Esophagus squamous epithelium (tissue), 5 donors: ENCODE measurements at regions not wholly inside any gene's neighbourhood (a gene's known extent, or its start where the extent isn't known, plus 50 kb on each side); places are given as distances from the start of the nearest gene placed in this dataset.

Experiments used
- DNase-seq: peaks from one replicate; lab custom pipeline; 2025; lab: John Stamatoyannopoulos, UW
- H3K27ac ChIP-seq, 4 donors: fragments of 200-600 bp; sonication (generic); one replicate each; pipeline ENCODE4 v1.5.1; 2016 to 2019; ENCODE audit warnings: mild to moderate bottlenecking in 1 of 4
- H3K27me3 ChIP-seq, 4 donors: fragments of 200-600 bp; sonication (generic); 1 replicate in 3 of 4; 2 replicates in 1 of 4; pipeline versions ENCODE4 v1.5.1 to v1.6.0; 2017 to 2021; ENCODE audit warnings: antibody characterized with exemption in 1 of 4
- H3K36me3 ChIP-seq, 3 donors: fragments of 200-600 bp; sonication (generic); one replicate each; pipeline ENCODE4 v1.5.1; 2016 to 2019
- H3K4me1 ChIP-seq, 3 donors: fragments of 200-600 bp; sonication (generic); one replicate each; pipeline ENCODE4 v1.5.1; 2017 to 2019
- H3K4me3 ChIP-seq, 4 donors: fragments of 200-600 bp; sonication (generic); 1 replicate in 3 of 4; 2 replicates in 1 of 4; pipeline ENCODE4 v1.5.1; 2016 to 2019; ENCODE audit warnings: mild to moderate bottlenecking in 2 of 4, moderate library complexity in 1 of 4
- H3K9me3 ChIP-seq, 3 donors: fragments of 200-600 bp; sonication (generic); one replicate each; pipeline ENCODE4 v1.5.1; 2016 to 2019
- POLR2A ChIP-seq, 4 donors: fragments of 450-650 bp; IDR thresholded peaks; one replicate each; pipeline ENCODE4 v1.6.1; 2017; ENCODE audit warnings: antibody characterized with exemption in 4 of 4, mild to moderate bottlenecking in 4 of 4, moderate library complexity in 3 of 4
- WGBS, 2 donors: methylation state at CpG; one replicate each; pipeline ENCODE4 v1.1.5; 2018; 5-methylcytosine and 5-hydroxymethylcytosine counted together
- intact Hi-C: fragments of 100-400 bp; cut with DNase I; formaldehyde crosslinking; loops from one replicate; pipeline ENCODE4 v1.15.0; 2022
- TF ChIP-seq, protein P1 (sequence below), 6 experiments: fragments of 450-650 bp in 4 of 6; fragments of 200-600 bp in 2 of 6; sonication (generic) in 2 of 6; IDR thresholded peaks; one replicate each; pipeline ENCODE4 v1.5.1; 2016 to 2019; ENCODE audit warnings: antibody characterized with exemption in 6 of 6, mild to moderate bottlenecking in 4 of 6, moderate library complexity in 4 of 6
- donor health status: DM: yes; HTN: yes; CAD: no.

DNA sequence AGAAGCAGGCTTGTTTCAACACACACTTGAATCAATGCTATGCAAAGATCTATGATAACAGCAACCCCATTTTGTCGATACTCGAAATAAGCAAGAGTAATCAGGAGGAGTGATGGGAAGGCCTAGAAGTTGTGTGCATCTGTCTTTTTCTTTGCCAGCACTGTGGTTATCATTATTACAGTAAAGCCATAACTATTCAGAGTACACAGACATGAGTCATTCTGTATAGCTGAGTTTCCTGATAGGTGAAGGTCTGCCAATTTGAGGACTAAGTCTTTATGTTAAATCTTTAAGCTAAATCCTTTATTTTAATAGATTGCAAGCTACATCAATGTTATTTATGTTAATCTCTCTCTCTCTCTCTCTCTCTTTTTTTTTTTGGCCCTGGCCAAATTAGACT, 1344.4 kb upstream of the CELF4 start:
- WGBS, 2 donors, result 37 to 54% methylated on average over 2 of the region's 2 CpGs
- no peaks in the 10 kb centered on the region for H3K36me3 ChIP-seq
- no peaks in the 10 kb centered on the region for H3K4me1 ChIP-seq
- no peak for DNase-seq
- H3K27ac ChIP-seq, result no peak overlapping the region
- intact Hi-C loops, result no loop called here
- H3K9me3 ChIP-seq, result no peaks in the 10 kb centered on the region
- TF ChIP-seq POLR2A (IDR thresholded peaks at IDR 0.05), result no peak
- TF ChIP-seq, protein P1, sequence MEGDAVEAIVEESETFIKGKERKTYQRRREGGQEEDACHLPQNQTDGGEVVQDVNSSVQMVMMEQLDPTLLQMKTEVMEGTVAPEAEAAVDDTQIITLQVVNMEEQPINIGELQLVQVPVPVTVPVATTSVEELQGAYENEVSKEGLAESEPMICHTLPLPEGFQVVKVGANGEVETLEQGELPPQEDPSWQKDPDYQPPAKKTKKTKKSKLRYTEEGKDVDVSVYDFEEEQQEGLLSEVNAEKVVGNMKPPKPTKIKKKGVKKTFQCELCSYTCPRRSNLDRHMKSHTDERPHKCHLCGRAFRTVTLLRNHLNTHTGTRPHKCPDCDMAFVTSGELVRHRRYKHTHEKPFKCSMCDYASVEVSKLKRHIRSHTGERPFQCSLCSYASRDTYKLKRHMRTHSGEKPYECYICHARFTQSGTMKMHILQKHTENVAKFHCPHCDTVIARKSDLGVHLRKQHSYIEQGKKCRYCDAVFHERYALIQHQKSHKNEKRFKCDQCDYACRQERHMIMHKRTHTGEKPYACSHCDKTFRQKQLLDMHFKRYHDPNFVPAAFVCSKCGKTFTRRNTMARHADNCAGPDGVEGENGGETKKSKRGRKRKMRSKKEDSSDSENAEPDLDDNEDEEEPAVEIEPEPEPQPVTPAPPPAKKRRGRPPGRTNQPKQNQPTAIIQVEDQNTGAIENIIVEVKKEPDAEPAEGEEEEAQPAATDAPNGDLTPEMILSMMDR (IDR thresholded peaks at IDR 0.05), result no peak
- H3K4me3 ChIP-seq, result no peak overlapping the region
- H3K27me3 ChIP-seq, result no peaks in the 10 kb centered on the region

DNA sequence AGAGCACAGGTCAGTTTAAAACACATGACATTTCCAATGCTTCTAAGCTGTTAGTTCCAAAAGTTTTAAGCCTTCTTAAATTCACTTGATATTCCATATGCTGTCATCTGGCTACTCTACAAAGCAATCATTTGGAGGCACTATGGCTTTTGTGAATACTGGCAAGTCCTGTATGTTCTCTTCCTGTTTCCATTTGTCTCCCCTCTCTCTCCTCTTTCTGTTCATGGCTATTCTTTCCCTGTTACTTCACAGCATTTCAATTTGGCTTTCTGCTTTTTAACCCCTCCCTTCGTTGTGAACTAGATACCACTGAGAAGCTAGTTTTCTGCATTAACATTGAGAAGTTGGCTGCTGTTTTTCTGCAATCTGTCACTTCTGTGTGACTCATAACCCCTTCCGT, 1337.2 kb upstream of the CELF4 start:
- Histone ChIP-seq H3K4me1 (no peaks in the 10 kb centered on the region), H3K27ac (no peak overlapping the region), H3K36me3 (no peaks in the 10 kb centered on the region), H3K4me3 (no peak overlapping the region), H3K9me3 (no peaks in the 10 kb centered on the region), H3K27me3 (no peaks in the 10 kb centered on the region)
- 35 to 41% methylated on average over 2 of the region's 2 CpGs for WGBS, 2 donors
- no peak for DNase-seq
- intact Hi-C loops, result no loop called here
- TF ChIP-seq, protein P1 (IDR thresholded peaks at IDR 0.05), result no peak
- no peak for TF ChIP-seq POLR2A (IDR thresholded peaks at IDR 0.05)

DNA sequence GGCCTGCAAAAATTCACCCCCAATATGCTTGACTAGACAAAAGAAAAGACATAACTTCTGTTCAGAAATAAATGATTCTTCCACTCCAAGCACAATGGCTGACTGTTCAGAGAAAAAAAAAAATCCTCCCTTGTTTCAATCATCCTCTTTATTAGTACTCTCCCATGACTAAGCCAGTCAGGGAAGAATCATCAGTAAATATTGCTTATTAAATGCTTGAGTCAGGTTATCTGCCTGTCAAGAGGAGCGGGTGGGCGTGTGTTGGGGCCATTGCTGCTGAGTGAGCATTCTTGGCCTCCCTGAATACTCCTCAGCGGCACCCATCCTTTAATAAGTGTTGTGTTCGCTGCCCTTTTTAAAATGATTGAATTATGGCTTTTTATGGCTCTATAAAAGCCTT, 1334.8 kb upstream of the CELF4 start:
- Histone ChIP-seq H3K9me3 (no peaks in the 10 kb centered on the region), H3K27me3 (no peaks in the 10 kb centered on the region), H3K4me1 (no peaks in the 10 kb centered on the region), H3K36me3 (no peaks in the 10 kb centered on the region), H3K27ac (no peak overlapping the region), H3K4me3 (no peak overlapping the region)
- WGBS, 2 donors, result 57 to 79% methylated on average over 4 of the region's 4 CpGs
- intact Hi-C loops, result no loop called here
- DNase-seq, result no peak
- TF ChIP-seq, protein P1 (IDR thresholded peaks at IDR 0.05), result no peak
- no peak for TF ChIP-seq POLR2A (IDR thresholded peaks at IDR 0.05)

DNA sequence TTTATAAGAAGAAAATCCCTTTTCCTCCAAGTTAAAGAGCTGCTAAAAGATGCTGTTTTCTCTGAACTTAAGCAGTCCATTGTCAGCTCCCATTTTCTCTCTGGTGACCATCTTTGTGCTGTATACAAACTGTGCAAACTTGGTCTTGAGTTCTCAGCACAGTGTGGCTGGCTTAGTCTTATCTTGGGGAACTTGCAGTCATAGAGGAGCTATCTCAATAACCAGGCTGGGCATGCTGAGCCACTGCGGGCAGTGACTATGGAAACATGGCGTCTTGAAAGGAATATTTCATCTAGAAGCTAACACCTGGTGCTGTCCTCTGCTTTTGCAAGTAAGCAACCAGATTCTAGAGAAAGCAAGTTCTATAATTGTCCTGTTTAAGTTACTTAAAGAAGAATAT, 1334.4 kb upstream of the CELF4 start:
- Histone ChIP-seq H3K27me3 (no peaks in the 10 kb centered on the region), H3K9me3 (no peaks in the 10 kb centered on the region), H3K4me1 (no peaks in the 10 kb centered on the region), H3K27ac (no peak overlapping the region), H3K4me3 (no peak overlapping the region), H3K36me3 (no peaks in the 10 kb centered on the region)
- WGBS, 2 donors, result 83 to 93% methylated on average over 2 of the region's 2 CpGs
- TF ChIP-seq, protein P1 (IDR thresholded peaks at IDR 0.05), result no peak
- no peak for TF ChIP-seq POLR2A (IDR thresholded peaks at IDR 0.05)
- DNase-seq, result no peak
- intact Hi-C loops, result no loop called here

DNA sequence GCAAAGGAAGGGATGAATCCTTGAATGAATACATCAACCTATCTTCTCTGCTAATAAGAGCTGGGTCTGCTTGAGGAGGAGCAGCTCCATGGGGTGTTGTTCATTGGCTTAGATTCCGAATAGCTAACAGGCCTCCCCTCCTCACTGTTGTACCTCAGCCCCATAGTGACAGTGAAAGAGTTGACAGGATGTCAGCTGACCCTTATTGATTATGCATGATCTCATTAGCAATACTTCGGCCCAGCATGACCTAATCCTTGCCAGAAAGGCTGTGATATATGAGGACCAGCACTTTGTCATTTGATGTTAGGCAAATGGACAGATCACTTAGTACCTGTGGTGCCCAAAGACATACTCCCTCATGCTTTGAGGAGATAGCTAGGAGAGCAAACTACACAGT, 1333.7 kb upstream of the CELF4 start:
- Histone ChIP-seq H3K36me3 (no peaks in the 10 kb centered on the region), H3K27ac (no peak overlapping the region)
- intact Hi-C loops, result no loop called here

More for the DNA sequence above, 1333.7 kb upstream of the CELF4 start:
- H3K9me3 ChIP-seq, result no peaks in the 10 kb centered on the region
- no peaks in the 10 kb centered on the region for H3K4me1 ChIP-seq
- DNase-seq, result no peak
- WGBS, 2 donors, result 78 to 83% methylated on average over 1 to 2 of the region's 2 CpGs
- no peak overlapping the region for H3K4me3 ChIP-seq
- TF ChIP-seq, protein P1 (IDR thresholded peaks at IDR 0.05), result no peak
- TF ChIP-seq POLR2A (IDR thresholded peaks at IDR 0.05), result no peak
- no peaks in the 10 kb centered on the region for H3K27me3 ChIP-seq
